IMR-90 (cell line): ENCODE measurements at regions not wholly inside any gene's neighbourhood (a gene's known extent, or its start where the extent isn't known, plus 50 kb on each side); places are given as distances from the start of the nearest gene placed in this dataset.

ENCODE experiments used
- ATAC-seq: fragments of 200-7000 bp; cut with Tn5 transposase; 2 replicates; pipeline ENCODE4 v1.9.1; 2020; ENCODE audit warnings: low read depth, mild to moderate bottlenecking, moderate library complexity
- BruUV-seq: library from RNA; stranded (reverse); fragments of 400-500 nt; replicated peaks from 2 replicates; lab custom pipeline; 2021; lab: Mats Ljungman, UMichigan
- CTCF ChIA-PET: fragments of 300-600 bp; formaldehyde crosslinking; extraction: SDS; loops from one replicate; lab custom pipeline; 2021; ENCODE audit warnings: antibody characterized with exemption; lab: Yijun Ruan, JAX
- POLR2A ChIA-PET: fragments of 300-600 bp; sonication (Branson Sonifier 250); formaldehyde crosslinking; loops from one replicate; lab custom pipeline; 2022; ENCODE audit warnings: antibody characterized with exemption; ENCODE audit not compliant: unreplicated experiment; lab: Charles Lee
- DNase-seq: peaks from one replicate; pipeline ENCODE4 v3.0.0; 2013
- H2AFZ ChIP-seq: replicated peaks from 2 replicates; pipeline ENCODE3; 2013; ENCODE audit warnings: low read length, mild to moderate bottlenecking; ENCODE audit not compliant: poor library complexity
- H2AK5ac ChIP-seq: 2 replicates; pipeline ENCODE4 v1.6.1; 2013; ENCODE audit warnings: low read depth, low read length, inconsistent platforms
- H2AK9ac ChIP-seq: replicated peaks from 2 replicates; pipeline ENCODE3; 2013; ENCODE audit warnings: mild to moderate bottlenecking, low read depth, low read length, moderate library complexity; ENCODE audit not compliant: poor library complexity
- H2BK120ac ChIP-seq: 2 replicates; pipeline ENCODE4 v1.6.1; 2013; ENCODE audit warnings: low read depth, low read length, inconsistent platforms
- H2BK15ac ChIP-seq: 3 replicates; pipeline ENCODE4 v1.6.1; 2013; ENCODE audit warnings: low read depth, low read length, inconsistent platforms
- H2BK20ac ChIP-seq: 2 replicates; pipeline ENCODE4 v1.6.1; 2013; ENCODE audit warnings: low read depth, mild to moderate bottlenecking, inconsistent platforms, low read length, moderate library complexity
- H2BK5ac ChIP-seq: 2 replicates; pipeline ENCODE4 v1.6.1; 2013; ENCODE audit warnings: mild to moderate bottlenecking, low read depth, low read length, inconsistent platforms; ENCODE audit not compliant: poor library complexity, severe bottlenecking
- H3K14ac ChIP-seq: replicated peaks from 2 replicates; pipeline ENCODE4 v1.6.1; 2013; ENCODE audit warnings: low read depth, low read length, inconsistent platforms
- H3K18ac ChIP-seq: 2 replicates; pipeline ENCODE4 v1.6.1; 2013; ENCODE audit warnings: low read depth, low read length, control low read depth
- H3K23ac ChIP-seq: 2 replicates; pipeline ENCODE4 v1.6.1; 2013; ENCODE audit warnings: low read depth, low read length, inconsistent platforms
- H3K27ac ChIP-seq: 2 replicates; pipeline ENCODE4 v1.5.1; 2013; ENCODE audit warnings: mild to moderate bottlenecking, control low read depth, low read length; ENCODE audit not compliant: insufficient read depth
- H3K27me3 ChIP-seq: 2 replicates; pipeline ENCODE4 v1.6.1; 2013; ENCODE audit warnings: low read length; ENCODE audit not compliant: control insufficient read depth, insufficient read depth
- H3K36me3 ChIP-seq: 2 replicates; pipeline ENCODE4 v1.6.1; 2013; ENCODE audit warnings: low read length, mixed read lengths; ENCODE audit not compliant: control insufficient read depth, insufficient read depth
- H3K4ac ChIP-seq: 2 replicates; pipeline ENCODE4 v1.6.1; 2013; ENCODE audit warnings: low read depth, low read length, inconsistent platforms
- H3K4me1 ChIP-seq: 2 replicates; pipeline ENCODE4 v1.6.1; 2013; ENCODE audit warnings: low read length, mixed read lengths; ENCODE audit not compliant: control insufficient read depth, insufficient read depth
- H3K4me2 ChIP-seq: 2 replicates; pipeline ENCODE4 v1.6.1; 2013; ENCODE audit warnings: low read depth, mild to moderate bottlenecking, control low read depth, low read length, moderate library complexity
- H3K4me3 ChIP-seq: 2 replicates; pipeline ENCODE4 v1.5.1; 2013; ENCODE audit warnings: low read depth, mild to moderate bottlenecking, control low read depth, low read length, moderate library complexity; ENCODE audit not compliant: insufficient read depth
- H3K56ac ChIP-seq: 2 replicates; pipeline ENCODE4 v1.6.1; 2013; ENCODE audit warnings: low read length, inconsistent platforms; ENCODE audit not compliant: insufficient read depth; ENCODE audit errors: extremely low read depth
- H3K79me1 ChIP-seq, 2 experiments: 2 replicates each; pipeline ENCODE4 v1.6.1; 2013; ENCODE audit warnings: low read length in 2 of 2, inconsistent platforms in 1 of 2, low read depth in 1 of 2
- H3K9ac ChIP-seq: 2 replicates; pipeline ENCODE4 v1.6.1; 2013; ENCODE audit warnings: low read depth, low read length, control low read depth
- H3K9me1 ChIP-seq: 2 replicates; pipeline ENCODE4 v1.6.1; 2013; ENCODE audit warnings: low read length, inconsistent platforms; ENCODE audit not compliant: insufficient read depth
- H3K9me3 ChIP-seq: 2 replicates; pipeline ENCODE4 v1.6.1; 2013; ENCODE audit warnings: low read length; ENCODE audit not compliant: control insufficient read depth, insufficient read depth
- H4K20me1 ChIP-seq: 2 replicates; pipeline ENCODE4 v1.6.1; 2013; ENCODE audit warnings: low read length, inconsistent platforms; ENCODE audit not compliant: insufficient read depth
- H4K5ac ChIP-seq: 2 replicates; pipeline ENCODE4 v1.6.1; 2013; ENCODE audit warnings: mild to moderate bottlenecking, low read depth, low read length, control low read depth
- H4K8ac ChIP-seq, 2 experiments: 2 replicates each; pipeline ENCODE4 v1.6.1; 2013; ENCODE audit warnings: low read depth in 2 of 2, low read length in 2 of 2, control low read depth in 1 of 2, inconsistent platforms in 1 of 2
- H4K91ac ChIP-seq: 2 replicates; pipeline ENCODE4 v1.6.1; 2013; ENCODE audit warnings: low read depth, low read length, inconsistent platforms; ENCODE audit not compliant: insufficient read depth
- BHLHE40 ChIP-seq: fragments of 150-350 bp; IDR thresholded peaks from 2 replicates; pipeline ENCODE4 v1.6.1; 2016; ENCODE audit warnings: mild to moderate bottlenecking, low read depth, low read length
- CEBPB ChIP-seq: IDR thresholded peaks from 2 replicates; pipeline ENCODE4 v1.6.1; 2012; ENCODE audit warnings: low read depth, low read length, improper control_type of control experiment
- CHD1 ChIP-seq: IDR thresholded peaks from 2 replicates; pipeline ENCODE4 v1.6.1; 2012; ENCODE audit warnings: low read depth, low read length, improper control_type of control experiment
- FOS ChIP-seq: fragments of 150-350 bp; IDR thresholded peaks from 2 replicates; pipeline ENCODE4 v1.6.1; 2016; ENCODE audit warnings: low read depth, low read length
- MAFK ChIP-seq: IDR thresholded peaks from 2 replicates; pipeline ENCODE4 v1.6.1; 2012; ENCODE audit warnings: low read depth, low read length, improper control_type of control experiment
- MXI1 ChIP-seq: IDR thresholded peaks from 2 replicates; pipeline ENCODE4 v1.6.1; 2012; ENCODE audit warnings: low read depth, mild to moderate bottlenecking, low read length, moderate library complexity, borderline replicate concordance
- NFE2L2 ChIP-seq: fragments of 150-350 bp; IDR thresholded peaks from 2 replicates; pipeline ENCODE4 v1.6.1; 2016; ENCODE audit warnings: low read depth, mild to moderate bottlenecking, low read length
- POLR2A ChIP-seq: IDR thresholded peaks from 2 replicates; pipeline ENCODE4 v1.6.1; 2012; ENCODE audit warnings: mild to moderate bottlenecking, low read depth, low read length
- RAD21 ChIP-seq: IDR thresholded peaks from 2 replicates; pipeline ENCODE4 v1.6.1; 2012; ENCODE audit warnings: low read length, improper control_type of control experiment
- RCOR1 ChIP-seq: IDR thresholded peaks from 2 replicates; pipeline ENCODE4 v1.6.1; 2012; ENCODE audit warnings: mild to moderate bottlenecking, low read length, improper control_type of control experiment; ENCODE audit not compliant: insufficient replicate concordance
- RFX5 ChIP-seq: IDR thresholded peaks from 2 replicates; pipeline ENCODE4 v1.8.0; 2012; ENCODE audit warnings: low read depth, mild to moderate bottlenecking, low read length, moderate library complexity
- SMC3 ChIP-seq: fragments of 150-350 bp; IDR thresholded peaks from 2 replicates; pipeline ENCODE4 v1.6.1; 2016; ENCODE audit warnings: low read depth, mild to moderate bottlenecking, antibody characterized with exemption, low read length, moderate library complexity
- WGBS, 2 experiments: methylation state at CpG; one replicate each; pipeline versions ENCODE4 v1.1.5 to v1.1.7; 2013; ENCODE audit warnings: missing lambda C conversion rate in 2 of 2; ENCODE audit not compliant: insufficient read length in 1 of 2; ENCODE audit errors: extremely low coverage in 2 of 2; 5-methylcytosine and 5-hydroxymethylcytosine counted together
- dilution Hi-C: fragments of 300-500 bp; cut with HindIII; formaldehyde crosslinking; loops from one replicate; pipeline ENCODE4 v1.14.3; 2018; ENCODE audit warnings: low sequenced_read_pairs; ENCODE audit not compliant: unreplicated experiment
- in situ Hi-C: fragments of 300-500 bp; cut with MboI; formaldehyde crosslinking; loops from 3 replicates; pipeline ENCODE4 v1.14.3; 2019; ENCODE audit warnings: low sequenced_read_pairs, inconsistent platforms, mixed read lengths
- intact Hi-C: fragments of 100-400 bp; cut with micrococcal nuclease; formaldehyde crosslinking; loops from 2 replicates; pipeline ENCODE4 v1.10.0; 2022

DNA sequence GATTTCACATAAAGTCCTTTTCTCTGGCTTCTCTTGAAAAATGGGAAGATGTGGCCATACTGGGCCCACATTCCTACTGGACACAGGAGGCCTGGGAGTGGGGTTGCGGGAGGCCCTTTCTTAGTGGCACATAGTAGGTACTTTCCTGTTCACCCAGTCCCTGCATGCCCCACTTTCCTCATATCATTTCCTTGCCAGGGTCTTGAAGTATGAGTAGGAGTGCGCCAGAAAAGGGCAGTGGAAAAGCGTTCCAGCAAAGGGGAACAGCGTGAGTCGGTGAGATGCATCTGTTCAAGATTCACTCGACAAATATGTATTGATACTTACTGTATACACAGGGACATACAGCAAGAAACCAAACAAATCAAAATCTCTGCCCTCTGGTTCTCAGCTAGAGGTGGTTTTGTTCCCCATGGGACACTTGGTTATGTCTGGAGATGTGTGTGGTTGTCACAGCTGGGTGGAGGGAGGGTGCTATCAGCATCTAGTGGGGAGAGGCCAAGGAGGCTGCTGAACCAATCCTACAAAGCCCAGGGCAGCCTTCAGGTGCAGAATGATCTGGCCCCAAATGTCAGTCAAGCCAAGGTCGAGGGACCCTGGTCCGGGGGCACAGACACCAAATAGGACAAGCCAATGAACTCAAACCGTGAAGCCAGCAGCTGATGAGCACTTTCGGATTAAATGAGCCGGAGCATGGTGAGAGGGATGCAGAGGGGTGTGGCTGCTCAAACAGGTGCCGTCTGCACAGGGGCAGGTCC, 151.4 kb downstream of the CEBPB start:
- Histone ChIP-seq H2AK9ac (peak overlapping the region; percentile 10), H3K9me1 (peaks cover 22% of the 10 kb centered on the region), H2BK15ac (peak overlapping the region; percentile 59; the same call in 2 of the 3 replicates), H2BK5ac (no peak overlapping the region), H3K9me3 (no peaks in the 10 kb centered on the region), H3K79me1 (peaks cover 0 to 9% of the 10 kb centered on the region in 2 experiments; a peak in 2 of 4 replicates), H3K4me3 (no peak overlapping the region), H3K27me3 (no peaks in the 10 kb centered on the region), H3K27ac (no peak overlapping the region), H2BK120ac (no peak overlapping the region), H3K4me1 (peaks cover 26% of the 10 kb centered on the region), H3K56ac (no peak overlapping the region), H2AK5ac (peak overlapping the region; percentile 72; the same call in 1 of the 2 replicates), H2BK20ac (no peak overlapping the region), H4K20me1 (no peaks in the 10 kb centered on the region; the same call in 1 of the 2 replicates), H3K18ac (no peak overlapping the region), H3K9ac (no peak overlapping the region), H2AFZ (no peak overlapping the region), H3K4me2 (no peak overlapping the region), H3K23ac (no peak overlapping the region), H4K91ac (no peak overlapping the region), H4K5ac (no peak overlapping the region), H3K36me3 (no peaks in the 10 kb centered on the region), H3K4ac (0 out of 2 replicates have a peak overlapping the region, but pooled peaks have one; percentile 22), H4K8ac (no peak overlapping the region), H3K14ac (no peak overlapping the region)
- DNase-seq (no peak), ATAC-seq (no peak)
- TF ChIP-seq CHD1 = no peak
- no peak for TF ChIP-seq CEBPB
- no peak for TF ChIP-seq POLR2A
- TF ChIP-seq RCOR1 = no peak
- TF ChIP-seq RAD21 = no peak
- TF ChIP-seq RFX5 = no peak
- no peak for TF ChIP-seq FOS
- TF ChIP-seq BHLHE40 = no peak
- TF ChIP-seq MXI1 = no peak
- TF ChIP-seq SMC3 = no peak
- no peak for TF ChIP-seq NFE2L2
- no peak for TF ChIP-seq MAFK
- intact Hi-C loops (no loop called here), in situ Hi-C loops (no loop called here), dilution Hi-C loops (no loop called here)
- WGBS, 2 experiments = 82% methylated on average over 2 of the region's 12 CpGs; no CpG with 5 or more reads in 1 of the 2 experiments
- POLR2A ChIA-PET = no interaction called here
- no TSS peak for BruUV-seq
- CTCF ChIA-PET = no interaction called here
